ENCODE measurements at regions not wholly inside any gene's neighbourhood (a gene's known extent, or its start where the extent isn't known, plus 50 kb on each side); places are given as distances from the start of the nearest gene placed in this dataset.

DNA sequence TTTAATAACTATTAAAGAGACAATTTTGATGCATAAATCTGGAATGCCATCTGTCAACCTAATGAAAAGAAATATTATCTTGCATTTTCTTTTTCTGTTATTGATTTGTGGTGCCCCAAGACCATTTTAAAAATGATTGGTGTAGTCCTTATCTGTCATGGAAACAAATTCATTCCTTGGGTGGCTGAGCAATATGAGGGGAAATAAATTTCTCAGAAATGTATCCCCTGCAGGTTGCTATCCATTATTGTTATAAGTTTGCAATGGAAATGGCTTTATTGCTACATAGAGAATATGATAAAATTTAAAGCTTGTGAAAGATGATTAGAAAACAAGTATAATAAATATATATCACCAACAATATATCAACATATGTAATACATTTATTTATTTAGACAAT is 607.0 kb downstream of the DNAJB9 start:
- DNase-seq, result no peak

DNA sequence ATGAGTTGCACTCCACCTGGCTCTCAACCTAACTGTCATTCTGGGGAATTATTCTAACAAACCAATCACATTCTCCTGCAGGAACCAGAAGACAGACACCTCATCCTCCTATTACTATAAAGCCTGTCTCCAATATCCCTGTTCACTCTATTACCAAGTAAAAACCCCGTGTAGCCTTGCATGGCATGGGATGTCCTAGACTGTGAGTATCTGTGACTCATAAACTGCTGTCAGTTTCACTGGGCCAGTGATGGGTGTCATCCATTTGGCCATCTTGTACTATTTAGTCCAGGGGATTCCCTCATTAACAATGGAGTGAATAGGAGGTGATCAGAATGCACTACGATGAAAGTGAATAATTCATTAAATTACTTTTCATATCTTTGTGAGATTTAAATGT is 608.7 kb downstream of the DNAJB9 start:
- no peak for DNase-seq

DNA sequence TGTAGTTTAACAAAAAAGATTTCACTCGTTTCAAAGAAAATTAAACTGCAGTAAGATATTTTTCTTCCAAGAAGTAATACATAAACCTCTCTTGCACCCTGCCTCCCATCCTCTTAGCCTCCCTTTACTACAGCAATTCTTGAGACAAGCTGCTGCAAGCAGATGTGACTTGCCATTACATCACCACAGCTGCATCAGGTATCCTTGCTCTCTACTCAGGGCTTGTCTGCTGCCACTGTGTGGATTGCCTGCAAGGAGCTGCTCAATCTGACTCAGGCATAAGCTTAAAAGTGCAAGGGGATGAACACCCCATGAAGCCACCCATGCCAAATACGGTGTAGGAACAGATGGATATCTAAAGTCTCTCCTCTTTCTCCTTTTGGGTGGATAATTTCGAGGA is 609.9 kb downstream of the DNAJB9 start:
- DNase-seq, result no peak

DNA sequence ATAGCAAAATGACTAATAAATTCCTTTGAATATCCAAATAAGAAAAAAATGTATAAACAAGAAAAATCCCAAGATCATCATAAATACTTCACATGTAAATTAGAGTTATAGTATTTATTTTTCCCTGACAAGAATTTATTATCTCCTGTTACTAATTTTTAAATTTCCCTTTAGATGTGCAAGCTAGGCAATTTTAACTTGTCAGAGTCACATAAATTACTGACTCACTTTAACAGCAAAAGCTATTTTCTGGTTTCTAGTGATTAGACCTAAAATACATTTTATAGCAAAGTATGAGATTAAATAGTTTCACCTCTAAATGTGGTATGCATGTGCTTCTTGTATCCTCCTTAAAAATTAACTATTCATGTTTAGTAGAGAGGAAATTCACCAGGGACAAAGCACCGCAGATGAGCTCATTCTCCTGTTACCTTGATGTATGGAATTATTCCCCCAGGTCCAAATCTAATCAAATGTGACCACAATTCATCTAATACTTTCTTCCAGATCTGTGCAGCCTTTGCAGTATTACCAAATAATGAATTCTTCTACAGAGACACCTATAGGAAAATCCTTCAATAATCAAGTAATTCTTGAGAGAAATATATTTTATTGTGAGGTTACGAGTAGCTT is 621.2 kb downstream of the DNAJB9 start:
- no peak for DNase-seq

DNA sequence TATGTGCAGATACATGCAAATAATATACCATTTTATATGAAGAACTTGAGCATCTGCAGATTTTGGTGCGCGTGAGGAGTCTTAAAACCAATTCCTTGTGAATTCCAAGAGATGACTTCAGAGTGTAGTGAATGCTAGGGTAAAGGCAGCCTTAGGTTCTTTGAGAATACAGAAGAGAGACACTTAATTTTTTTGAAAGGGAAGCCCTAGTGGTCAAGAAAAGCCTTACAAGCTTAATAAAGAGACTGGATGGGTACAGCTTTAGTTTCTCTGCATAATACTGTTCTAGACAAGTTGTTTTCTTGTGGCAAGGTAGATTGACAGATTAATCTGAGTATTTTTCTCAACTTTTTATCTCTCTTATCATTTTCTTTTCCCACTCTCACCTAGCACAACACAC is 636.5 kb downstream of the DNAJB9 start:
- DNase-seq, result no peak

DNA sequence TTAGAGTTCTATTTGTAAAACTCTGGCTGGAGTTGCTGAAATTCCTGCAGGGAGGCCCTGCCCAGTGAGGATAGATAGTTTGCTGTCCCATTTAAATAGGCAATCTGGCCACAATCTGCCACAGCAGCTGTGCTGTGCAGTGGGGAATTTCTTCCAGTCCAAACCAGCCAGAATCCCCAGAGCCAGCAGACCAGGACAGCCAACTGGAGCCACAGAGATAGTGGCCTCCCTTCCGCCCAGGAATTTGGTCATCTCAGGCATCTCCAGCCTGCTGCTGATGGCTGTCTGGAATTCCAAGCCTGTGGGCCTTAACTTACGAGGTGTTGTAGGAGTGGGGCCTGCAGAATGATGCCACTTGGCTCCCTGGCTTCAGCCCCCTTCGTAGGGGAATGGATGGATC is 643.4 kb downstream of the DNAJB9 start:
- DNase-seq, result no peak

DNA sequence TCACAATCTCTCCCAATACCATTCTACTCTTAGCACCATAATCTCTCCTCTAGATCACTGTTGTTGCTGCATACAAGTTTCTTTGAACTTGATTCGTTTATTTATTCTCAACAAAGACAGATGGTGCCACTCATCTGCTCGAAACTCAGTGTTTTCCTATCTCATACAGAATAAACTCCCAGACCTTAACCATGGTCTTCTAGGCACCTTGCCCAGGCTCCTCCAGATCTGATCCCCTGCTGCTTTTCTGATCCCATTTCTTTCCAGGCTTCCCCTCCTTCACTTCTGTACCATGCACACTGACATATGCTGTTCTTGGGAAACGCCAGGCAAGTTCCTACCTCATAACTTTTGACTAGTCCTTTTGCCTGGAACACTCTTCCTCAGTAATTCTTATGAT is 645.7 kb downstream of the DNAJB9 start:
- no peak for DNase-seq

DNA sequence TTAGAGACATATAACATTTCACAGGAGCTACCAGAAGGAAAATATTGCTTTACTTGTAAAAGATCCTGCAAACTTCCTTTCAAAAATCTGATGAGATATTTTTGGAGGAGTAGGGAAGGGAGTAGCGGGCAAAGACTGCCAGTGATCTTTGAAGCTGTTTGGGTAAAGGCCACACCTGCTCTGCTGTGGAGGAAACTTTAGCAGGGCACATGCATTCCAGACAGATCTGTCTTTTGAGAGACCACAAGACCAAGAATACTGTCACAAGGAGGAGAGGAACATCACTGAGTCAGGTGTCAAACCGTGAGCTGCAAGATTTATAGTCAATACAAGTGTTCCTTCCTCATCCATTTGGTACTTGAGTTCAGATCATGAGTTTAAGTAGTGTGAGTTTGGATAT is 654.4 kb downstream of the DNAJB9 start:
- DNase-seq, result no peak

DNA sequence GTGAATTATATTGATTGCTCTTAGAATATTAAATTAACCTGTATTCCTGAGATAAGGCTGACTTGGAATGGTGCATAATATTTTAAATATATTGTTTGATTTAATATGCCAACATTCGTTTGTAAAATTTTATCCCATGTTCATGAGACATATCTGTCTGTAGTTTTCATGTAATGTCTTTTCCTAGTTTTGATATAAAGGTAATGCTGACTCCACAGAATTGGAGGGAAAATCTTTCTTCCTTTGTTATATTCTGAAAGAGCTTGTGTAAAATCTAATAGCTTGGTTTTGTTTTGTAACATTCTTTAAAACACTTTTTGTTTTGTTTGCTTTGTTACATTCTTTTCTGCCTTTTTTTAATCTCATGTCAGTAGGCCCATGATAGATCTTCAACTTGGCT is 657.0 kb downstream of the DNAJB9 start:
- no peak for DNase-seq

DNA sequence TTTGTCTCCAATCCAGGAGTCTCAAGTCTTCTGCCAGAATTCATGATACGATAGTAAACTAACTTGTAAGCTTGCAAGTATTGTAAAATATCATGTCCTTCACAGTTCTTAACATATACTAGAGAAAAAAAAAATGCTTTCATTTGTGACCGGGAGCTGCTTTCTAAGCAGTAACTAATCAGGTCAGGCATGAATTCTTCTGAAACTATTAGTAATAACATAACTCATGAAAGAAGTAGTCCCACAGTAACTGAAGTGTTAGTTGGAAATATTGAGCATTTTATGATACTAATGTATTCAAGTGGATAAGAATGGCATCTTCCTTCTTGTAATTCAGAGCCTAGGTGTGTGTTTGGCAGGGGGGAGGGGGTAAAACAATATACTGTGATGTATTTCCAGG is 665.6 kb downstream of the DNAJB9 start:
- DNase-seq, result no peak

DNA sequence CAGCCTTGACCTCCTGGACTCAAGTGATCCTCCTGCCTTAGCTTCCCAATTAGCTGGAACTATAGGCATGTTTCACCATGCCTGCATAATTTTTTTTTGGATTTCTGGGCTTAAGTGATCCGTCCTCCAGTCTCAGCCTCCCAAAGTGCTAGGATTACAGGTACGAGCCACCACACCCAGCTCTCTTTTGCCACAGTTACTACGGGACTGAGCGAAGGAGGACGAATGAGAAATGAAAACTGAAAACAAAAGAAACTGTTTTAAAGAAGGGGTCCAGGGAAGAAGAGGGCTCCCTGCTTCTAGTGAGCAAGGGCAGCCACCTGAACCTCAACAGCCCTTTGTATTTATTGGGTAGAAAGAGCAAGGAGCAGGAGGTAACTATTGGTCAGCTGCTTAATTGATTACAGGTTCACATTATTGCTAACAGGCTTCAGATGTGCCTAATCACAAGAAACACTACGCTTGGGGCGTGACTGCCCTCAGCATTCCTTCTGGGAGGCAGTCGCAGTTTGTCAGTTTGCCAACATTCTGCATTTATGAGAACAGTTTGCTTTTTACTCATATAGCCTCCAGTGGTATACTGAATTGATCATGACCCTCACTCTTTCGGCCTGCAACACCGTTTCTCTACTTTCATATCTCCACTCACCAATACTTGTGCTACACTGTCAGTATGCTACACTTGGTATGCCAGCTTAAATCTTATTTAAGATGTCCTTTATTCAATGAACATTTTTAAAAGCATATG is 676.8 kb downstream of the DNAJB9 start:
- no peak for DNase-seq

DNA sequence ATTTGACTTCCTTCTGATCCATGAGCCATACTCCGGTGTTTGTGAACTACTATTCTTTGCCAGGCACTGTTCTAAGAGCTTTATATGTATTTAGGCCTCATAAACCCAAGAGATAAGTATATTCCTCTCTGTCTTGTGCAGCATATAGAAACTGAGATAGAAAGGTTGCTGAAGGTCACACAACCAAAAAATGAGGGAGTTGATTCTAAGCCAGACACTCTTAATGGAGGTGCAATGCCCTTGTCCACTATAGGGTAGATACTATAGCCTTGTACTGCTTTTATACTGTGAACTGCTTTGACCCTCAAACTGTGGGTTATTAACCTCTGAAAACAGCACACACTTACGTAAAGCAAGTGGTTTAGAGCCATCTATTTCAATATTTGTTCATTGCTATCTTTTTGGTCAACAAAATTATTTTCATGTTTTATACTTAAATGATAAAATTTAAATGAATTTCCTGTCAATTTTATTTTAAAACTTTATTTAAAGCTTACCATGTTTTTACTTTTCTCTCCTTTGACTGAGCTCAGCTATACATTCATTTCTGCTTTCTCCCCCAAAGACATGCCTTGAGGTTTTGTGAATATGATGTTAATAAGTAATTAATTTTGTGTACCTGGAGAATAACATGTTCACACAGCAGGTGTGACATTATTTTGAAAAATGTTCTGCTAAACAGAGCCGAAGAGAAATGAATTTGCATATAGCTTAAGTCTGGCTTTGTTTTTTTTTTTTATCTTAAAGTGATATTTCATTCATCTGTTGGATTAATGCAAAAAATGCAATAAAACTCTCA is 687.3 kb downstream of the DNAJB9 start:
- DNase-seq, result no peak

DNA sequence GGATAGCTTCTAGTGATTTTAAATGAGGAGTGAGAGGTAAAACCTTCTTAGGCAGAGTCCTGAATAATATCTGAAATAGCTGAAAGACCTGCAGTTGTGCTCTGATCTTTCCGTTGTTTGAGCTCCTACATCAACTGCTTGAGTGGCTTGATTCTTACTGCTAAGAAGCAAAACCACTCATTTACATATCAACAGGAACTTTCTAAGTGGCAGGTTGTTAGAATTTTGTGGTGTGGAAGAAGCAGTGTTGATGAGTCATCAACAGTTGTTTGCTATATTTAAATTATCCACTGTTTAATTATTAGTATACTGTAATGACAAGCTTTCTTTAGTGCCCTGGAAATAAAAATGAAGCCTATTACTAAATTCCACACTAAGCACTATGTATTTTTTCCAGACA is 689.5 kb downstream of the DNAJB9 start:
- no peak for DNase-seq

DNA sequence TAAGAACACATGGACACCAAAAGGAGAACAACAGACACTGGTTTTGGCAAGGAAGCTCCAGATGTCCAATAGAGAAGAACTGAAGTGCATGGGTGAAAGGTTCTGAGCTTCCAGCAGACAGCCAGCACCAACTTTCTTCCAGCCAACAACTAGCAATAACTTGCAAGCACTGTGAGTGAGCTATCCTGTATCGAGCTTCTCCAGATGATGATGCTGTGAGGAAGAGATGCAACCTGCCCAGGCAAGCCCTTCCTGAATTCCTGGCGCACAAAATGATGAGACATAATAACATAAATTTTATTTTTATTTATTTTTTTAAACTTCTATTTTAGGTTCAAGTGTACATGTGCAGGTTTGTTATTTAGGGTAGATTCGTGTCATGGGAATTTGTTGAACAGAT is 692.1 kb downstream of the DNAJB9 start:
- DNase-seq, result no peak

DNA sequence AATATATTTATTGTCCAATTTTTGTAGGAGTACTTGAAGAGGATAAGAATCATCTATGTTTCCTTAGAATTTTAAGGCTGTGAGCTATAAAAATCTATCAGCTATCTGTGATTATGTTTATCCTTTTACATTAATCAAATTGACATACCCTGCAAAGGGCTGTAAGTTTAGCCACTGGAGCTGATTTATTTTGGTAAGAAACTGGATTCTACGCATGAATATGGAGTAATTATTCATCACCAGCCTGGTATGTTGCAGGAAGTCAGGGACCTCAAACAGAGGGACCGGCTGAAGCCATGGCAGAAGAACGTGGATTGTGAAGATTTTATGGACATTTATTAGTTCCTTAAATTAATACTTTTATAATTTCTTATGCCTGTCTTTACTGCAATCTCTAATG is 696.9 kb downstream of the DNAJB9 start:
- no peak for DNase-seq

DNA sequence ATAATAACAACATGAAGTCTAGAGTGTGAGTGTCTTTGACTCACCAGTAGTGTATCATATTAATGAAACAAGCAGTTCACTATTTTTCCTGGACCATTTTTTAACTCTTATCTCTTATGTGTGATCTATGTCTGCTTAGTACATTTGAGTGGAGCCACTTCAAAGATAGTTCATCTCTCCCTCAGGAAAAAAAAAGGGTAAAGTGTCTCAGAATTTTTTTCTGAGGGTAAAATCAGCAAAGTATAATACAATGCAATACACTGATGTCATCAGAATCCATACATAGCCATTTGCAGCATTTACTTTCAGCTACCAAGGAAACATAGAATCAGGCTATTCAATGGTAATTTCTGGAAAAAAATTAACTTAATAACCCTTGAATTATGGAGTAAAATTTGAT is 706.7 kb downstream of the DNAJB9 start:
- DNase-seq, result no peak

DNA sequence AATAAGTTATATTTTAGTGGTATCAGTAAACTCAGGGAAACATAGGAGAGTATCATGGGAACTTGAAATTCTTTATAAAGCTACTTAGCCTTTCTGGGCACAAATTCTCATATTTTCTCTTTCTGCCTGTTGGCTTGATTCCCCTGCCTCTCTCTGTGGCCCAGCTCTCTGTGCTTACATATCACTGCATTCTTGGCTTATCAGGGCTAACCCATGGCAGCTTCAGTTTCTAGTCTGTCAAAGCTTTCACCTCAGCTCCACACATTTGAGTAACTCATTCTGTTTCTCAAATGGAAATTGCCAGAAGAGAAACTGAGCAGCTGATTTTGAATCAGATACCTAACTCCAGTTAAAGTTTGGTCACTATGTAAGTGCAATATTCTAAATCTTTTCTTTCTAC is 713.1 kb downstream of the DNAJB9 start:
- DNase-seq, result no peak

DNA sequence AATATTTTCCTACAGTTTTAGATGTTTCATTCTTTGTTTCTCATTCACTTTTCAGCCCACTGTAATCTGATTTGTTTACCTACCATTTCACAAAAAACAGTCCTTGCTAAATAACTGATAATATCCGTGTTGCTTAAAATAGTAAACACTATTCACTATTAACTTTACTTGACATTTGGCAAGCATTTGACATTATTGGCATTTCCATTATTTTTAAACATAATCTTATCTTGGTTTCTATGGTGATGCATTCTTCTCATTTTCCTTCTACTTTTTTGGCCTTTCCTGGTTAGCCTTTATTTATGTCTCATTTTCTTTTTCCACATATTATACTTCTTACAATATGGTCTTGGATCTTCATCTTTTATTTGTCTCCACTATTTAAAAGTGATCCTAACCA is 715.3 kb downstream of the DNAJB9 start:
- no peak for DNase-seq

DNA sequence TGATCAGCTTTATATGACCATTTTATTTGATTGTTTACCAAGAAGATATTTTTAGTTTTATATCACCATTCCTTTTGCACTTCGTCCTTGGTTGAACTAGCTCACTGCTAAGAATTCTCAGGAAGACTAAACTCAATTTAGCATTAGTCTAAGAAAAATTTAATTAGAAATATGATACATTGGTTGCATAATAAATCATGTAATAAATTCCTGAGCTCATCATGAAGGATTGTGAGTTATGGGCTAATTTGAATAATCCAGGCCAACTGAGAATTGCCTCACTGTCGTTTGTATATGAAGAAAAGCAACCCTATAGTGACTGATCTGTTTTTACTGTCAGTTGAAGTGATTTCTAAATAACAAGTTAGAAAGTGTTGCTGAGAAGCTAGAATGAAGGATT is 725.5 kb downstream of the DNAJB9 start:
- DNase-seq, result no peak

DNA sequence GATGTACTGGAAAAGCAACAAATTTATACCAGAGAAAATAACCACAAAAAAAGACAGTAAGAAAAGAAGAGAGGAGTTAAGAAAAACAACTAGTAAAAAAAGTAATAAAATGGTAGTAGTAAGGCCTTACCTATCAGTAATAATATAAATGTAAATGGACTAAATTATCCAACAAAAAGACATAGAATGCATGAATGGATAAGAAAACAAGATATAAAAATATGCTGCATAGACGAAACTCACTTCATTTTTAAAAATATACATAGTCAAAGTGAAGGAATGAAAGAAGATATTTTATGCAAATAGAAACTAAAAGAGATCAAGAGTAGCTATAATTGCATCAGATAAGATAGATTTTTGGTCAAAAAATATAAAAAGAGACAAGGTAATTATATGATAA is 739.1 kb downstream of the DNAJB9 start:
- no peak for DNase-seq

DNA sequence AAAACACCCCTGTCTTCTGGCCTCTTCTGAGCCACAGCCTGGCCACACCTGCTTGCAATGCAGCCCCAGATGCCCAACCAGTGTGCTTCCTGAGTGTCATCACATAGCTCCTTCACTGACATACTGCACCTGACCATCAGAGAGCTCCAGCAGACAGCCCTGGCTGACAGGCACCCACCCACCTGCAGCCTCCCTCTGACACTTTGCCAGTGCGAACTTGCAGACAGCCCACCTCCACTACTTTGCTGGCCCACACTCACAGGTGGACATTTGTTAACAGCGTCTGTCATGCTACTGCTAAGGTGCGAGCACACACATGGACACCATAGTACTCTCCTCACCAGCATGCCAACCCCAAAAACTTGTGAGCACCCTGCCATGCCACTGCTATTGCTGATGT is 740.1 kb downstream of the DNAJB9 start:
- no peak for DNase-seq

DNA sequence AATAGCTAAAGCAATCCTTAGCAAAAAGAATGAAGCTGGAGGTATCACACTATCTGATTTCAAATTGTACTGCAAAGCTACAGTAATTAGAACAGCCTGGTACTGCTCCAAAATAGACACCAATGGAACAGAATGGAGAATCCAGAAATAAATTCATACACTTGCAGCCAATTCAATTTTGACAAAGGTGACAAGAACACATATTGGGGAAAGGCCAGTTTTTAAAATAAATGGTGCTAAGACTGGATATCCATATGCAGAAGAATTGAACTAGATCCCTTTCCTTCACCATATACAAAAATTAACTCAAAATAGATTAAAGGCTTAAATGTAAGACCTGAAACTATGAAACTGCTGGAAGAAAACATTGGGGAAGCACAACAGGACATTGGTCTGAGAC is 748.5 kb downstream of the DNAJB9 start:
- DNase-seq, result no peak

DNA sequence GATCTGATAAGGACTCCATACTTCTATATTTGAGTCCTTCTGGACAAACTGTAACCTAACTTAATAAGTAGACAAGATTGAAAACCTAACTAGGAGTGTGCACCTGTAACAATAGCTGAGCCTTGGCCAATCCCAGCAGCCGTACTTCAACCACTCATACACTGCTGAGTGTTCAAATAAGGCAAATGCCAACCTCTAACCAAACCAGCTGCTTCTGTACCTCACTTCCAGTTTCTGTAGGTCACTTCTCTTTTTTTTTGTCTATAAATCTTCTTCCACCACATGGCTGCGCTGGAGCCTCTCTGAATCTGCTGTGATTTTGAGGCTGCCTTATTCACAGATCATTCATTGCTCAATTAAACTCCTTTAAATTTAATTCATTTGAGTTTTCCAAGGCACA is 753.2 kb downstream of the DNAJB9 start:
- DNase-seq, result no peak

DNA sequence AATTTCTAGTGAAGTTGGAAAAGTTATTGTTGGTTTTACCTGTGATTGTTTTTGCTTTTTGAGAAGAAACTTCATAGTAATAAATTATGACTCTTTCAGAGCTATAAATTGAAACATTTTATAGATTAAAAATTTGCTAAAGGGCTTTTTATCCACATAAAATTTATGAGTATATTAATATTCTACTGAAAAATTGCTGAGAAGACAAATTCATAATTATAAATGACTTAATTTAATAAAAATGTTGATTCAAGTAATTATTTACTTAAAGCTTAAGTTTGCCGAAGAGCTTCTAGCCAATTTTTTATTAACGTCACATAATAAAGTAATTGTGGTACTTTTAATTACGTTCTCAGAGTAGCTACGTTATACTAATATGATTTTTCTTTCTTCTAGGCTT is 761.7 kb downstream of the DNAJB9 start:
- DNase-seq, result no peak
